ENCODE measurements at regions not wholly inside any gene's neighbourhood (a gene's known extent, or its start where the extent isn't known, plus 50 kb on each side); places are given as distances from the start of the nearest gene placed in this dataset.
"Not testable (repeated sequence)": the region's sequence is repeated elsewhere in the genome, so short reads cannot be mapped to it uniquely, and the experiment has no call there.

DNA sequence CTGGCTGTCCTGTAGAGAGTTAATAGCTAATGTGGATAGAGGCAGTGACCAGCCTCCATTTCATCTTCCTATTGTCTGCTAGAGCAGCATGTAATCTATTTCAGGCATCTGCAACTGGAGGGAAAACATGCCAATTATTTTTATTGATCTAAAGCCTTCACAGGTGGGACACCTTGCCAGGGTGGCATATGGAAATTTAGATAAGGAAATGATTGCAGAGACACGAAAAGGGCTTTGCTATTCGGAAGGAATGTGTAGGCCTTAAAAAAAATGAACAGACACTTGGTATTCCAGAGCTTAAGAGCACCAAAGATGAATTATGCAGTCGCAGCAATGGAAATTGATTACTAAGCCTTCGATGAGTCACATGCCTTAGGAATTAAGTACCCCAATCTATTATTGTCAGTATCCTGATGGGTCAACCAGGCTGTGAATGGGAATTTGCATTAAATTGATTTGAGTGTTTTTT lies 454.7 kb downstream of the SQOR start:
- Mint-ChIP-seq H3K27me3 (no peaks in the 10 kb centered on the region), H3K4me1 (ENCODE audit: low read depth) (no peaks in the 10 kb centered on the region), H3K9me3 (peaks cover 7% of the 10 kb centered on the region), H3K36me3 (ENCODE audit: low read depth) (no peaks in the 10 kb centered on the region), H3K4me3 (no peak overlapping the region), H3K27ac (no peak overlapping the region)
- ChIA-PET POLR2A (no interaction called here), CTCF (no interaction called here)
- ATAC-seq (ENCODE audit: poor library complexity) (no peak), DNase-seq (no peak)
- H3K4me1 ChIP-seq (ENCODE audit: insufficient read depth, low read length), result no peaks in the 10 kb centered on the region
- no peak for TF ChIP-seq CTCF (IDR thresholded peaks at IDR 0.05)
- no peaks in the 10 kb centered on the region for H3K27me3 ChIP-seq (ENCODE audit: control insufficient read depth in 1 of 2, insufficient read depth in 2 of 2, low read length in 2 of 2)
- no peaks in the 10 kb centered on the region for H3K36me3 ChIP-seq (ENCODE audit: insufficient read depth, low read length)
- H3K9me3 ChIP-seq (ENCODE audit: control insufficient read depth in 1 of 2, insufficient read depth in 1 of 2, low read length in 2 of 2), result peaks cover 0 to 3% of the 10 kb centered on the region in 2 experiments
- intact Hi-C loops (cut with DNase I, micrococcal nuclease), result no loop called here
- H3K4me3 ChIP-seq (ENCODE audit: low read length), result no peak overlapping the region
- no peak overlapping the region for H3K27ac ChIP-seq (ENCODE audit: low read depth in 1 of 2, low read length in 2 of 2)

- DNase-seq, result no peak
- H3K27me3 Mint-ChIP-seq, result no peaks in the 10 kb centered on the region
- ChIA-PET CTCF (no interaction called here), POLR2A (no interaction called here)
- H3K27me3 ChIP-seq (ENCODE audit: control insufficient read depth in 1 of 2, insufficient read depth in 2 of 2, low read length in 2 of 2), result no peaks in the 10 kb centered on the region
- H3K4me1 Mint-ChIP-seq (ENCODE audit: low read depth), result no peaks in the 10 kb centered on the region
- H3K36me3 Mint-ChIP-seq (ENCODE audit: low read depth), result no peaks in the 10 kb centered on the region
- ATAC-seq (ENCODE audit: poor library complexity), result no peak
- no peak overlapping the region for H3K27ac ChIP-seq (ENCODE audit: low read depth in 1 of 2, low read length in 2 of 2)
- H3K36me3 ChIP-seq (ENCODE audit: insufficient read depth, low read length), result no peaks in the 10 kb centered on the region
- H3K27ac Mint-ChIP-seq, result no peak overlapping the region
- no peak overlapping the region for H3K4me3 Mint-ChIP-seq
- no peak for TF ChIP-seq CTCF (IDR thresholded peaks at IDR 0.05)
- peaks cover 12% of the 10 kb centered on the region for H3K9me3 Mint-ChIP-seq
- intact Hi-C loops (cut with DNase I, micrococcal nuclease), result no loop called here
- no peaks in the 10 kb centered on the region for H3K4me1 ChIP-seq (ENCODE audit: insufficient read depth, low read length)
- peaks cover 0 to 3% of the 10 kb centered on the region in 2 experiments for H3K9me3 ChIP-seq (ENCODE audit: control insufficient read depth in 1 of 2, insufficient read depth in 1 of 2, low read length in 2 of 2)
- no peak overlapping the region for H3K4me3 ChIP-seq (ENCODE audit: low read length)
Observed at GRCh38 chr15:46091860-46092450, 457.1 kb downstream of the SQOR start.

DNA sequence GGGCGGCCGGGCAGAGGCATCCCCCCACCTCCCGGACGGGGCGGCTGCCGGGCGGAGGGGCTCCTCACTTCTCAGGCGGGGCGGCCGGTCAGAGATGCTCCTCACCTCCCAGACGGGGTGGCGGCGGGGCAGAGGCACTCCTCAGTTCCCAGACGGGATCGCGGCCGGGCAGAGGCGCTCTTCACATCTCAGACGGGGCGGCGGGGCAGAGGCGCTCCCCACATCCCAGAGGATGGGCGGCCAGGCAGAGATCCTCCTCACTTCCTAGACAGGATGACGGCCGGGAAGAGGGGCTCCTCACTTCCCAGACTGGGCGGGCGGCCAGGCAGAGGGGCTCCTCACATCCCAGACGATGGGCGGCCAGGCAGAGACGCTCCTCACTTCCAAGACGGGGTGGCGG lies 463.2 kb downstream of the SQOR start:
- H3K4me1 ChIP-seq (ENCODE audit: insufficient read depth, low read length); POLR2A ChIA-PET; H3K9me3 Mint-ChIP-seq; H3K36me3 Mint-ChIP-seq (ENCODE audit: low read depth); H3K27ac ChIP-seq (ENCODE audit: low read depth in 1 of 2, low read length in 2 of 2); intact Hi-C loops (cut with DNase I, micrococcal nuclease); DNase-seq; H3K4me3 Mint-ChIP-seq; H3K27me3 Mint-ChIP-seq; H3K9me3 ChIP-seq (ENCODE audit: control insufficient read depth in 1 of 2, insufficient read depth in 1 of 2, low read length in 2 of 2); H3K4me3 ChIP-seq (ENCODE audit: low read length); H3K36me3 ChIP-seq (ENCODE audit: insufficient read depth, low read length); CTCF ChIA-PET; ATAC-seq (ENCODE audit: poor library complexity); H3K4me1 Mint-ChIP-seq (ENCODE audit: low read depth); H3K27me3 ChIP-seq (ENCODE audit: control insufficient read depth in 1 of 2, insufficient read depth in 2 of 2, low read length in 2 of 2); H3K27ac Mint-ChIP-seq: not testable (repeated sequence)

- Mint-ChIP-seq H3K27ac (no peak overlapping the region), H3K27me3 (no peaks in the 10 kb centered on the region), H3K9me3 (peaks cover 11% of the 10 kb centered on the region), H3K4me3 (no peak overlapping the region), H3K36me3 (ENCODE audit: low read depth) (no peaks in the 10 kb centered on the region), H3K4me1 (ENCODE audit: low read depth) (no peaks in the 10 kb centered on the region)
- intact Hi-C loops (cut with DNase I, micrococcal nuclease), result no loop called here
- ChIA-PET POLR2A (no interaction called here), CTCF (no interaction called here)
- no peaks in the 10 kb centered on the region for H3K4me1 ChIP-seq (ENCODE audit: insufficient read depth, low read length)
- H3K4me3 ChIP-seq (ENCODE audit: low read length), result no peak overlapping the region
- DNase-seq (no peak), ATAC-seq (ENCODE audit: poor library complexity) (no peak)
- H3K9me3 ChIP-seq (ENCODE audit: control insufficient read depth in 1 of 2, insufficient read depth in 1 of 2, low read length in 2 of 2), result peaks cover 0 to 5% of the 10 kb centered on the region in 2 experiments
- H3K27me3 ChIP-seq (ENCODE audit: control insufficient read depth in 1 of 2, insufficient read depth in 2 of 2, low read length in 2 of 2), result no peaks in the 10 kb centered on the region
- no peak for TF ChIP-seq CTCF (IDR thresholded peaks at IDR 0.05)
- no peaks in the 10 kb centered on the region for H3K36me3 ChIP-seq (ENCODE audit: insufficient read depth, low read length)
- H3K27ac ChIP-seq (ENCODE audit: low read depth in 1 of 2, low read length in 2 of 2), result no peak overlapping the region
Observed at GRCh38 chr15:46110755-46111154, 475.9 kb downstream of the SQOR start.

Data from CD4-positive, alpha-beta T cell (primary cell).